Stimulated activated CD4-positive, alpha-beta T cell treated with anti-CD3 and anti-CD28 coated beads, Interleukin-12 subunit alpha, Interleukin-12 subunit beta, amount 100 ng/mL, for 24 hours (primary cell): ENCODE measurements at regions not wholly inside any gene's neighbourhood (a gene's known extent, or its start where the extent isn't known, plus 50 kb on each side); places are given as distances from the start of the nearest gene placed in this dataset.

Experiments
- DNase-seq, 2 experiments: peaks; one replicate each; pipeline ENCODE4 v3.0.0-alpha.2; 2020; ENCODE audit warnings: low read depth in 2 of 2

DNA sequence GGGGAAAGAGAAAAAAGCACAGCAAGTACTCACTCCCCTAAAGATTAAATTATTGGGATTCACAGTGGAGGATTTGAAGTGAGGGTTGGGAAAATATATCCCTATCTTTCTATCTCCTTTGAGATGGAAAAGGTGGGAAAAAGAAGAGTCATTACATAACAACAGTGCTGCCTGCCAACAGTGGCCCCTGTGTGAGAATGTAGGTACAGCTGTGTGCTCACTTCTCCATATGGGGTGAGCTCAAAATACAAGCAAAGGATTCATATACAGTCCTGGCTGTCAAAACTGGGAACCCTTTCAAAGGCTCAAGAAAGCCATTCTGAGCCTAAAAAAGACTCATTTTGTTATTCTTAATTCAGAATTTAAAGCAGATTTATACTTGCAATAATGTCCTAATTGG, 458.5 kb downstream of the GPAM start:
- no peak for DNase-seq

- no peak for DNase-seq
These were observed 451.3 kb downstream of the GPAM start for GRCh38 chr10:111732166-111732785.

DNA sequence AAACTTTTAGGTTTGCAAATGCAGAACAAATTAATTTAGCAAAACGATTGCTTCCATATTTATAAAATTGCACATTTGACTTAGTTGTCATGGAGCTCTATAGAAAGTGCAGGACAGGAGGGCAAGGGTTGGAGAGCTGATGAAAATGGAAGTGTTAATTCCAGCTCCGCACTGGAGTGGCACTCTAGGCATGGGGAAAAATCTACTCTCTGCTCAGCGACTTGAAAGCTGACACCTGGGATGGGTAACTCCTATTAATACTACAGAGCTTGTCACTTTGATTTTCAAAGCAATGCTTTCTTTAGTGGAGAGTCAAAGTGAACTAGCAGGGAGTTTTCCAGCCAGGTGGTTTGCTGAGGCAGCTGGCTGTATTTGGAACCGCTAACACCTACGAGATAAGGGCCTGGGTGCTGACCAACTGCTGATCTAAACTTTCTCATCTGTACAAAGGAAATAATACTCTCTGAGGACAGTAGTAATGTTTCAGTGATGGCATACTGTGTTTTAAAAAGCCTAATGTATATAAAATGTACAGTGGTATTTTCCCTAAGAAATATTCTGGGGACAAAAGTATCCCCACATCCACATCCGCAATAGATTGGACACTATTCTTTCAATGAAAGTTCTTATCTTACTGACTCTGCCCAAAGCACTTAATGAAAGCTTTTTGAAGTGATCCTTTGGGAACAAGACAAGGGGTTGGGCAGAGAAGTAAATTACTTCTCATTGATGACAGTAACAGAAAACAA, 444.3 kb downstream of the GPAM start:
- no peak for DNase-seq

- DNase-seq, result no peak
These were observed 443.8 kb downstream of the GPAM start for GRCh38 chr10:111739874-111740139.

- no peak for DNase-seq
These were observed 437.6 kb downstream of the GPAM start for GRCh38 chr10:111745982-111746381.

DNA sequence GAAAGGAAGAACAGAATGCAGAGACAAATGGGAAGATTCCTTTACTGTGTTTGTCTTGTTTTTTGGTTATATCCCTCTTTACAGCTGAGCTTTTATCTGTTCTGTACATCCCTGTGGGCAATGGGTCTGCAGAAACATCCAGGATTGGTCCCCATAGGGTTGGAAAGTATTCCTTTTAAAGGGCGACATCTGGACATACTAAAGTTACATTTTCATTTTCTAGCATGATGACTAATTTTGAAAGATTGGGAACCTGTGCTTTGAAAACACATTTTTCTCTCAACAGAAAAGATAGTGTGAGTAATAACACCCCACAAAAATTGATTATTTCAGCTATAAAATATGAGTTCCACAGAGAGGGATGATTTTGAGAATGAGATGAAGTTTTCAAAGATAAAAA, 435.8 kb downstream of the GPAM start:
- DNase-seq, result no peak

DNA sequence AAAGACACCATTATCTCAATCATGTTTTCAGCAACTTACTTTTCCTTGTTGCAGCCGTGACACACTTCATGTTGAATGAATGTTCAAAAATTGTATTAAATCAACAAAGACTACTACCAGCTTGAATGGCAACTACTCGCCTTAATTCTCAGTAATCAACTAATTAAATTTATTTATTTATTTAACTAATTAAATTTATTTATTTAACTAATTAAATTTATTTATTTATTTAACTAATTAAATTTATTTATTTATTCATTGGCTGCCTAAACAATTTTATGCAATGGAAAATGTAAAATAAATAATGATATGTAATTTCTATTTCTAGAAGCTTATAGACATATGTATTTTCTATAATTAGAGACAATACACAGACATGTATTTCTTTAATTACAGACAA, 435.4 kb downstream of the GPAM start:
- DNase-seq, result no peak

DNA sequence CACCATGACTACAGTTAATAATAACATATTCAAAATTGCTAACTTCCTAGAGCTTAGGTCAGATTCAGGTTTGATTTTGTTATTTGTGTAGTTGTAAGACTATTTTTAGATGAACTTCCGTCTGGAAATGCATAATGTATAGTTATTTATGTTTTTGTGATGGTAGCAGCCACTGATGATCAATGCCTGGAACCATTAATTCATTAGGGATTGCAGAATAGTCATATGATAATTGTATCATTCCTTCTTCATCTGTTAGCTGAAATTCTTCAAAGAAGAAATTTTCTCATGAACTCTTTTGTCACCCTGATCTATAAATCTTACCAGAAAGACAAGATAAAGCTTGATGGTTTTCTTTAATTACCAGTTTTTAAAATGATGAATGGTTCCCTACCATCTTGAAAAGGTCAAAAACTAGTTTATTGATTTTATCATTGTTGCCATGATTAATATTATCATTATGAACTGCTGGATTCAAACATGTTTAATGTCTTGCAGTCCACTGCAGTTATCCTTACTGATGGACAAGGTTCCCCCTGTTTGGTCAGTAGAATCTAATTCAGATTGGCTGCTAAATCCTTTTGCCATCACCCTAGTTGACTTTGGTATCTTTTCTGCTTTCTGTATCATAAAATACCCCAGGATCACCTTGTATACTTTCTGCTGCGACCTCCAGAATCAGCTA, 433.3 kb downstream of the GPAM start:
- no peak for DNase-seq

GRCh38 chr10:111756217-111757061, 427.1 kb downstream of the GPAM start:
- peak in 1 of 2 experiments; percentile 4 for DNase-seq

GRCh38 chr10:111758593-111758992, 425.0 kb downstream of the GPAM start:
- DNase-seq, result no peak

GRCh38 chr10:111762114-111762513, 421.5 kb downstream of the GPAM start:
- no peak for DNase-seq

GRCh38 chr10:111765216-111765615, 418.3 kb downstream of the GPAM start:
- no peak for DNase-seq

DNA sequence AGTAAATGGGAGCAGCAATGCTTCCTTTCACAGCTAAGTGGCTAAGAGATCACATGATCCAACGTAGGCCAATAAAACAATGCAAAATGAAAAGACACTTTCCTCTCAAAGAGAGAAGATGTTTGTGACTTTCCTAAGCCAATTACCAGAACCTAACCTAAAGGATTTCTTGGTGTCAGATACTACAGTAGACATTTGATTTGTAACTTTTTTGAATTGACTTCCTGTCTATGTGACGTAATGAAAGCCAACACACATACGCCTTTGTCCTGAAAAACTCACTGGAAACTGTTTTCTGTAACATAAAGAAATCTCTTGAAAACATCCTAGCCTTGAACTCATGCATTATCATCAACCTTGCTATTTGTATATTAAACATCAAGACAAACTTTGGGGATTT, 417.1 kb downstream of the GPAM start:
- no peak for DNase-seq

GRCh38 chr10:111767661-111768060, 415.9 kb downstream of the GPAM start:
- DNase-seq, result no peak

DNA sequence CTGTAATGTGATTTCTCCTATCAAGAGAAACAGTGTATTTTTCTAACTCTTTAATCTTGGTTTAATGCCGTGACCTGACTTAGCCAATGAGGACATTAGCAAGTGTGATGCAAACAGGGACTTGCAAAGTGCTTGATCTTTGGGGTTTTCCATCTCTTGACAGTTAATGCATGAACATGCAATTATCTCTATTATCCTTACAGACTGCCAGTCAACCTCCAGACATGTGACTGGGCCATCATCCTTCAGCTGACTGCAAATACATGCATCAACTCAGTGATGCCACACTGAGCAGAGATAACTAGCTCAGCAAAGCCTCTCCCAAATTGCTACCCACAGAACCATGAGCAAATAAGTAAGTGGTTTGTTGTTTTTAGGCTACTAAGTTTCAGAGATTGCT, 409.6 kb downstream of the GPAM start:
- no peak for DNase-seq

DNA sequence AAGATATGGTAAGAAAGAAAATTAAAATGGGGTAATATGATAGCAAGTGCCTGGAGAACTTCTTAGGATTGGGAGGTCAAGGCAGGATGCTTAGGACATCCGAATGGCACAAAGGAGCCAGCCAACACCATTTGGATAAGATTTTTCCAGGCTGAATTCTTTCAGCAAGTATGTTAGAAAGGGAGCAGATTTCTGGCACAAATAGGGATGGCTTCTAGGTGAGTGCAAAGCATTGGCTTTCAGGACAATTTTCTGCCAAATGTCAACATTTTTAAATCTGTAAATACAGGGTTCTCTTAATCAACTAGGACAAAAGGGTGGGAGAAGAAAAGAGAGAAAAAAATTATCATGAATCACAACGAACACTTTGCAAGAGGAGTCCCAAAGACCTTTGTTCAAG, 409.1 kb downstream of the GPAM start:
- DNase-seq, result no peak

DNA sequence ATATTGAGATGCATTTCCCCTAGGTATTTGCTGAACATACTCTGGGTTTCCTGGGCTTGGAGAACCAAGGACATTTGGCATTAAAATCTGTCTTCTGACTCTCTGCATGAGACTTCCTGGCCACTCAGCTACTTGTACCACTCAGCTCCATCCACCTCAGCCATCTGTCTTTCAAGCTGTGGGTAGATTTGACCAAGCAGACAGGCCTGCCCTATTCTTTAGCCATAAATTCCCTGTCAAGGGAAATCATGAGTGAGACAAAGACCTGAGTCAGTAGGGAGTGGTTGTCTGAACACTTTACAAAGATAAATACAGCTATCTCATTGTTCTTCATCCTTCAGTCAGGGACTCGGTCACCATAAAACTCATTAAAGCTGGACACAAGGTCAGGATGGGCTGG, 399.1 kb downstream of the GPAM start:
- no peak for DNase-seq

DNA sequence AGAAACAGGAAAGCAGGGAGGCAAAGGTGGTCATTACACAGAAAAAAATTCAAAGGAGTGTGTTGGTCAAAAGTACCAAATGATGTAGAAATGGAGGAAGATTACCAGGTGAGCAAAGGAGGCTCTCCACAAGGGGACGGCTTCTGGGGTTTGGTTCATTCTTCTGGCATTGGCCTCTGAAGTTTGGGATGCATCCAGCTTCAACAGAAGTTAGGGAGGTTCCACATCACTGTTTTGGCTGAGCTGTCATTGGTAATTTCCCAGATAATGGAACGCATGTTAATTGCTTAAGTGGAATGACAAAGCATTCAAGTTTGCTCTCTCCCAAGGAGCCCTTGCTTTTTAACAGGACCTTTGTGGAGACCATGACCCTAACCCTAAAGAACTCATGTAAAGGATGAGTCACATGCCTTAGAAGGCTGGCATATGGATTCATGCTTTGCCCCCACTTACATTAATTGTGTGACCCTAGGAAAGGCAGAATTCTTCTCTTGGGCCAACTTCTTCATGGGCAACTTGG, 398.6 kb downstream of the GPAM start:
- no peak for DNase-seq

DNA sequence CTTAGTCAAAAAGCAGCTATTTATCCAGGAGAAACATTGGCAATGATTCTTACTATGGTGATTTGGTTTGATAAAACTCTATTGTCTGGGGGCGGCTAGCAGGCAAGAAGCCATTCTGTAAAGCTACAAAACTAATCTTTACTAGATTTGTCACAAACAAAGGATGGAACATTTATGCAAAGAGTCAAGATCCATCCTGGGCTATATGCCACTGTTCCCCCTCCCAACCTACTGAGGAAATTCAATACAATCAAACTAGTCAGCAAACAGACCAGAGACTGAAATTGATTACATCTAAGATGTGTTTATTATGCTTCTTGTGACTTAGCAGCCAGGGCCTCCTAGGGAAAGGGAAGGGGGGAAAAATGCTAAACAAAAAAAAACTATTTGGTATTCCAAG, 397.6 kb downstream of the GPAM start:
- no peak for DNase-seq

- DNase-seq, result no peak
These were observed 393.7 kb downstream of the GPAM start for GRCh38 chr10:111789821-111790220.

- DNase-seq, result no peak
These were observed 381.7 kb downstream of the GPAM start for GRCh38 chr10:111801841-111802240.

DNA sequence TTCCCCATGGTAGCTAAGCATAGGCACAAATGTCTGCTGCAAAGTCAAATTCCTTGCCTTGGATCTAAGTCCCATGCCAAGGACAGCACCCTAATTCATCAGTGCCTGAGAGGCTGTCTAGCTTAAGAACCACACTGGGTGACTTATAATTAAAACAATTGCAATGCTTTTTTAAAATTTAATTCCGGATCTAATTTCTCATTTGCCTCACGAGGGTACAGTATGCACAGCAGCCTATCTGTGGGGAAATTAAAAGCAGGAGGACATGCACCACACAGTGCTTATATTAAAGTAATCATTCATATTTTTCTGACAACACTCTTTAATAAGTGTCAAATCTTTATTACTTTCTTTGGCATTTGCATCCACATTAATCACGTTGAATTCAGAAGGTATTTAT, 378.8 kb downstream of the GPAM start:
- no peak for DNase-seq
